WTC11 (cell line): ENCODE measurements at regions not wholly inside any gene's neighbourhood (a gene's known extent, or its start where the extent isn't known, plus 50 kb on each side); places are given as distances from the start of the nearest gene placed in this dataset.

Source experiments
- E2F4 ChIP-seq: sonication (generic); formaldehyde crosslinking; IDR thresholded peaks from 2 replicates; pipeline ENCODE4 v1.8.1; 2022; ENCODE audit warnings: low read depth, mild to moderate bottlenecking, moderate library complexity, missing genetic modification reagents, borderline replicate concordance
- JUN ChIP-seq: sonication (generic); formaldehyde crosslinking; IDR thresholded peaks from 2 replicates; pipeline ENCODE4 v1.8.0; 2023; ENCODE audit warnings: mild to moderate bottlenecking, missing genetic modification reagents

GRCh38 chr3:104554425-104554824 lies 812.3 kb upstream of the ALCAM start:
- TF ChIP-seq JUN, result no peak
- no peak for TF ChIP-seq E2F4 (CRISPR knock-in tag)
